SK-N-SH treated with all-trans-retinoic acid at 6 μM for 48 hours (cell line): ENCODE measurements at regions not wholly inside any gene's neighbourhood (a gene's known extent, or its start where the extent isn't known, plus 50 kb on each side); places are given as distances from the start of the nearest gene placed in this dataset.

Experiments
- ATAC-seq: fragments of 200-7000 bp; cut with Tn5 transposase; 3 replicates; pipeline ENCODE4 v1.9.1; 2020; ENCODE audit warnings: mild to moderate bottlenecking, moderate library complexity
- BACH2 ChIP-seq: fragments of 250-450 bp; sonication (Bioruptor Pico); IDR thresholded peaks from 2 replicates; pipeline ENCODE4 v1.9.0; 2021; ENCODE audit warnings: mild to moderate bottlenecking, borderline replicate concordance
- CREB5 ChIP-seq: fragments of 250-450 bp; sonication (Bioruptor Pico); IDR thresholded peaks from 2 replicates; pipeline ENCODE4 v1.5.1; 2020; ENCODE audit warnings: low read depth, mild to moderate bottlenecking, moderate library complexity
- CSDC2 ChIP-seq: fragments of 250-450 bp; sonication (Bioruptor Pico); IDR thresholded peaks from 2 replicates; pipeline ENCODE4 v1.5.0; 2020; ENCODE audit warnings: mild to moderate bottlenecking, moderate library complexity
- GLIS3 ChIP-seq: fragments of 250-450 bp; sonication (Bioruptor Pico); IDR thresholded peaks from 2 replicates; pipeline ENCODE4 v1.5.0; 2020; ENCODE audit warnings: mild to moderate bottlenecking, moderate library complexity
- OSR1 ChIP-seq: fragments of 250-450 bp; sonication (Bioruptor Pico); IDR thresholded peaks from 2 replicates; pipeline ENCODE4 v1.8.0; 2022; ENCODE audit warnings: moderate library complexity, mild to moderate bottlenecking, inconsistent platforms
- SNAI2 ChIP-seq: fragments of 250-450 bp; sonication (Bioruptor Pico); IDR thresholded peaks from 2 replicates; pipeline ENCODE4 v1.5.0; 2020; ENCODE audit warnings: mild to moderate bottlenecking, moderate library complexity
- TOX ChIP-seq: fragments of 250-450 bp; sonication (Bioruptor Pico); IDR thresholded peaks from 2 replicates; pipeline ENCODE4 v1.8.0; 2021; ENCODE audit warnings: mild to moderate bottlenecking, moderate library complexity, borderline replicate concordance
- TSHZ2 ChIP-seq: fragments of 250-450 bp; sonication (Bioruptor Pico); IDR thresholded peaks from 2 replicates; pipeline ENCODE4 v1.5.0; 2020; ENCODE audit warnings: mild to moderate bottlenecking, moderate library complexity
- ZNF70 ChIP-seq: fragments of 450-650 bp; formaldehyde crosslinking; IDR thresholded peaks from 2 replicates; pipeline ENCODE4 v1.5.0; 2020; ENCODE audit warnings: mild to moderate bottlenecking, moderate library complexity
- ZNF8 ChIP-seq: fragments of 450-650 bp; formaldehyde crosslinking; IDR thresholded peaks from 2 replicates; pipeline ENCODE4 v1.5.0; 2020; ENCODE audit warnings: mild to moderate bottlenecking, moderate library complexity

- TF ChIP-seq ZNF70 (CRISPR knock-in tag) (no peak), GLIS3 (no peak)
Measured at GRCh38 chr3:197613199-197613598, 57.4 kb upstream of the BDH1 start (continued).

GRCh38 chr3:197611255-197611654 is 55.5 kb upstream of the BDH1 start:
- TF ChIP-seq ZNF70 (CRISPR knock-in tag) (no peak), ZNF8 (CRISPR knock-in tag) (peak; percentile 74)
- no peak for ATAC-seq

- no peak for ATAC-seq
Measured at GRCh38 chr3:197606468-197606867, 50.7 kb upstream of the BDH1 start.

More at GRCh38 chr3:197606468-197606867, 50.7 kb upstream of the BDH1 start:
- TF ChIP-seq CREB5 (CRISPR knock-in tag) (no peak), BACH2 (CRISPR knock-in tag) (no peak), SNAI2 (CRISPR knock-in tag) (no peak), OSR1 (CRISPR knock-in tag) (no peak), TOX (CRISPR knock-in tag) (no peak), ZNF70 (CRISPR knock-in tag) (no peak), CSDC2 (CRISPR knock-in tag) (no peak), TSHZ2 (CRISPR knock-in tag) (no peak)
